Activated T-cell treated with anti-CD3 and anti-CD28 coated beads for 4 hours (primary cell): ENCODE measurements at regions not wholly inside any gene's neighbourhood (a gene's known extent, or its start where the extent isn't known, plus 50 kb on each side); places are given as distances from the start of the nearest gene placed in this dataset.
"Not testable (repeated sequence)": the region's sequence is repeated elsewhere in the genome, so short reads cannot be mapped to it uniquely, and the experiment has no call there.

Experiments
- DNase-seq: peaks from one replicate; pipeline ENCODE4 v3.0.0-alpha.2; 2020

- DNase-seq = peak; percentile 72
Measured at GRCh38 chr14:21868442-21869046, 194.9 kb upstream of the OR4E1 start.

- DNase-seq = no peak
Measured at GRCh38 chr14:21867541-21867940, 193.9 kb upstream of the OR4E1 start.

- DNase-seq = no peak
Measured at GRCh38 chr14:21866479-21866878, 192.9 kb upstream of the OR4E1 start.

- no peak for DNase-seq
Measured at GRCh38 chr14:21863289-21863688, 189.7 kb upstream of the OR4E1 start.

- DNase-seq = no peak
Measured at GRCh38 chr14:21861153-21861552, 187.5 kb upstream of the OR4E1 start.

GRCh38 chr14:21860172-21860571 is 186.6 kb upstream of the OR4E1 start:
- peak; percentile 32 for DNase-seq

GRCh38 chr14:21852775-21853174 is 179.2 kb upstream of the OR4E1 start:
- DNase-seq = no peak

- DNase-seq = peak; percentile 53
Measured at GRCh38 chr14:21852061-21852664, 178.5 kb upstream of the OR4E1 start.

GRCh38 chr14:21846902-21847301 is 173.3 kb upstream of the OR4E1 start:
- not testable (repeated sequence) for DNase-seq

GRCh38 chr14:21846227-21846885 is 172.7 kb upstream of the OR4E1 start:
- peak; percentile 55 for DNase-seq

GRCh38 chr14:21840765-21841164 is 167.1 kb upstream of the OR4E1 start:
- no peak for DNase-seq

- DNase-seq = no peak
Measured at GRCh38 chr14:21833836-21834235, 160.2 kb upstream of the OR4E1 start.

GRCh38 chr14:21825845-21826244 is 152.2 kb upstream of the OR4E1 start:
- no peak for DNase-seq

- DNase-seq = peak; percentile 15
Measured at GRCh38 chr14:21825149-21825743, 151.6 kb upstream of the OR4E1 start.

- DNase-seq = no peak
Measured at GRCh38 chr14:21822109-21822508, 148.5 kb upstream of the OR4E1 start.

GRCh38 chr14:21820631-21821030 is 147.0 kb upstream of the OR4E1 start:
- DNase-seq = no peak

- DNase-seq = not testable (repeated sequence)
Measured at GRCh38 chr14:21819891-21820290, 146.3 kb upstream of the OR4E1 start.

- not testable (repeated sequence) for DNase-seq
Measured at GRCh38 chr14:21817010-21817409, 143.4 kb upstream of the OR4E1 start.

- no peak for DNase-seq
Measured at GRCh38 chr14:21807975-21808374, 134.4 kb upstream of the OR4E1 start.

- no peak for DNase-seq
Measured at GRCh38 chr14:21804981-21805380, 131.4 kb upstream of the OR4E1 start.

GRCh38 chr14:21802441-21802840 is 128.8 kb upstream of the OR4E1 start:
- no peak for DNase-seq

GRCh38 chr14:21796916-21797315 is 123.3 kb upstream of the OR4E1 start:
- DNase-seq = no peak

- no peak for DNase-seq
Measured at GRCh38 chr14:21795456-21795855, 121.8 kb upstream of the OR4E1 start.

- DNase-seq = no peak
Measured at GRCh38 chr14:21791749-21792148, 118.1 kb upstream of the OR4E1 start.
